Brain microvascular endothelial cell (primary cell): ENCODE measurements at regions not wholly inside any gene's neighbourhood (a gene's known extent, or its start where the extent isn't known, plus 50 kb on each side); places are given as distances from the start of the nearest gene placed in this dataset.

Source experiments
- DNase-seq: peaks from one replicate; pipeline ENCODE4 v3.0.0-alpha.2; 2020
- H3K27ac ChIP-seq: fragments of 250-450 bp; sonication (Bioruptor Pico); 2 replicates; pipeline ENCODE4 v1.5.1; 2020; ENCODE audit warnings: mild to moderate bottlenecking, moderate library complexity
- H3K27me3 ChIP-seq: fragments of 250-450 bp; sonication (Bioruptor Pico); replicated peaks from 2 replicates; pipeline ENCODE4 v1.5.1; 2020; ENCODE audit warnings: mild to moderate bottlenecking
- H3K36me3 ChIP-seq: fragments of 250-450 bp; sonication (Bioruptor Pico); replicated peaks from 2 replicates; pipeline ENCODE4 v1.5.1; 2020; ENCODE audit warnings: mild to moderate bottlenecking
- H3K4me3 ChIP-seq: 2 replicates; pipeline ENCODE4 v1.5.1; 2011; ENCODE audit warnings: low read depth, mild to moderate bottlenecking, control low read depth, low read length, moderate library complexity
- CTCF ChIP-seq: IDR thresholded peaks from 2 replicates; pipeline ENCODE4 v1.5.1; 2011; ENCODE audit warnings: low read depth, mild to moderate bottlenecking, moderate library complexity, low read length, control low read depth, inconsistent platforms; ENCODE audit errors: missing control alignments
- in situ Hi-C: cut with HindIII; loops from 2 replicates; pipeline ENCODE4 v1.10.0; 2017; ENCODE audit warnings: low sequenced_read_pairs, low pct_ligation_motif_present

GRCh38 chr9:115867326-115867725 lies 286.3 kb upstream of the PAPPA start:
- in situ Hi-C loops: no loop called here
- no peak overlapping the region for H3K4me3 ChIP-seq
- H3K27me3 ChIP-seq: no peaks in the 10 kb centered on the region
- H3K27ac ChIP-seq: no peak overlapping the region
- H3K36me3 ChIP-seq: no peaks in the 10 kb centered on the region
- no peak for DNase-seq
- TF ChIP-seq CTCF: no peak

GRCh38 chr9:115877852-115878438 lies 275.6 kb upstream of the PAPPA start:
- no peaks in the 10 kb centered on the region for H3K27me3 ChIP-seq
- TF ChIP-seq CTCF: peak; percentile 17
- DNase-seq: no peak
- no peaks in the 10 kb centered on the region for H3K36me3 ChIP-seq
- H3K27ac ChIP-seq: no peak overlapping the region
- in situ Hi-C loops: loop anchor here (25.0 kb wide), 1 partner anchor 109 kb away; no protein-coding TSS in a partner anchor
- H3K4me3 ChIP-seq: no peak overlapping the region

- H3K36me3 ChIP-seq: no peaks in the 10 kb centered on the region
- no peak for DNase-seq
- no peak overlapping the region for H3K4me3 ChIP-seq
- no peak overlapping the region for H3K27ac ChIP-seq
- in situ Hi-C loops: loop anchor here (25.0 kb wide), 1 partner anchor 108 kb away; no protein-coding TSS in a partner anchor
- no peak for TF ChIP-seq CTCF
- no peaks in the 10 kb centered on the region for H3K27me3 ChIP-seq
These were observed 274.1 kb upstream of the PAPPA start for GRCh38 chr9:115879451-115879850.

- no peak overlapping the region for H3K27ac ChIP-seq
- H3K27me3 ChIP-seq: no peaks in the 10 kb centered on the region
- H3K36me3 ChIP-seq: no peaks in the 10 kb centered on the region
- no peak overlapping the region for H3K4me3 ChIP-seq
- TF ChIP-seq CTCF: no peak
- no peak for DNase-seq
- in situ Hi-C loops: loop anchor here (25.0 kb wide), 1 partner anchor 107 kb away; no protein-coding TSS in a partner anchor
These were observed 273.2 kb upstream of the PAPPA start for GRCh38 chr9:115880221-115880885.

GRCh38 chr9:115882911-115883310 lies 270.7 kb upstream of the PAPPA start:
- no peaks in the 10 kb centered on the region for H3K27me3 ChIP-seq
- no peak for TF ChIP-seq CTCF
- in situ Hi-C loops: loop anchor here (25.0 kb wide), 1 partner anchor 104 kb away; no protein-coding TSS in a partner anchor
- no peak overlapping the region for H3K27ac ChIP-seq
- no peak overlapping the region for H3K4me3 ChIP-seq
- H3K36me3 ChIP-seq: no peaks in the 10 kb centered on the region
- DNase-seq: no peak
